Activated CD4-positive, alpha-beta T cell treated with anti-CD3 and anti-CD28 coated beads, Interleukin-2, amount 10 ng/mL, durations not matched to agents 7 days and 5 days (primary cell): ENCODE measurements at regions not wholly inside any gene's neighbourhood (a gene's known extent, or its start where the extent isn't known, plus 50 kb on each side); places are given as distances from the start of the nearest gene placed in this dataset.

Experiments
- CTCF ChIA-PET: fragments of 350-600 bp; sonication (Branson Sonifier 250); formaldehyde crosslinking; loops from one replicate; lab custom pipeline; 2021; ENCODE audit warnings: antibody characterized with exemption; lab: Charles Lee
- POLR2A ChIA-PET: fragments of 350-600 bp; sonication (Branson Sonifier 250); formaldehyde crosslinking; loops from one replicate; lab custom pipeline; 2021; ENCODE audit warnings: antibody characterized with exemption; lab: Charles Lee
- DNase-seq: peaks from one replicate; pipeline ENCODE4 v3.0.0-alpha.2; 2020
- H3K27ac Mint-ChIP-seq: one replicate; pipeline ENCODE4 v1.8.0; 2021; ENCODE audit warnings: mild to moderate bottlenecking, moderate library complexity, mixed read lengths
- H3K27me3 Mint-ChIP-seq: one replicate; pipeline ENCODE4 v1.8.0; 2021; ENCODE audit warnings: mixed read lengths
- H3K36me3 Mint-ChIP-seq: one replicate; pipeline ENCODE4 v1.8.0; 2021; ENCODE audit warnings: low read depth, mixed read lengths
- H3K4me1 Mint-ChIP-seq: one replicate; pipeline ENCODE4 v1.8.0; 2021; ENCODE audit warnings: mixed read lengths
- H3K4me3 Mint-ChIP-seq: one replicate; pipeline ENCODE4 v1.8.0; 2021; ENCODE audit warnings: mild to moderate bottlenecking, moderate library complexity, mixed read lengths
- H3K9me3 Mint-ChIP-seq: one replicate; pipeline ENCODE4 v1.8.0; 2021; ENCODE audit warnings: mixed read lengths

- DNase-seq: no peak
- Mint-ChIP-seq H3K4me1 (peaks cover 7% of the 10 kb centered on the region), H3K4me3 (no peak overlapping the region), H3K9me3 (no peaks in the 10 kb centered on the region), H3K27me3 (no peaks in the 10 kb centered on the region), H3K27ac (no peak overlapping the region), H3K36me3 (no peaks in the 10 kb centered on the region)
- ChIA-PET CTCF (no interaction called here), POLR2A (no interaction called here)
Measured at GRCh38 chr6:100261486-100261885, 203.2 kb downstream of the SIM1 start.

GRCh38 chr6:100260584-100260983 lies 204.1 kb downstream of the SIM1 start:
- ChIA-PET POLR2A (no interaction called here), CTCF (interaction anchor here (0.9 kb wide), 1 partner anchor 32 kb away, joined by 3 read pairs; no protein-coding TSS in a partner anchor)
- H3K9me3 Mint-ChIP-seq: no peaks in the 10 kb centered on the region

GRCh38 chr6:100259865-100260264 lies 204.9 kb downstream of the SIM1 start:
- DNase-seq: no peak
- Mint-ChIP-seq H3K9me3 (no peaks in the 10 kb centered on the region), H3K27me3 (peaks cover 3% of the 10 kb centered on the region), H3K36me3 (no peaks in the 10 kb centered on the region), H3K4me3 (no peak overlapping the region), H3K4me1 (peaks cover 7% of the 10 kb centered on the region), H3K27ac (no peak overlapping the region)
- ChIA-PET CTCF (no interaction called here), POLR2A (no interaction called here)

More at GRCh38 chr6:100260584-100260983, 204.1 kb downstream of the SIM1 start:
- Mint-ChIP-seq H3K36me3 (no peaks in the 10 kb centered on the region), H3K27ac (no peak overlapping the region), H3K4me3 (no peak overlapping the region), H3K4me1 (peaks cover 7% of the 10 kb centered on the region), H3K27me3 (peaks cover 3% of the 10 kb centered on the region)
- DNase-seq: no peak

- Mint-ChIP-seq H3K36me3 (no peaks in the 10 kb centered on the region), H3K4me1 (peaks cover 7% of the 10 kb centered on the region), H3K9me3 (no peaks in the 10 kb centered on the region), H3K4me3 (no peak overlapping the region), H3K27me3 (peaks cover 3% of the 10 kb centered on the region), H3K27ac (no peak overlapping the region)
- CTCF ChIA-PET: no interaction called here
- POLR2A ChIA-PET: no interaction called here
- DNase-seq: no peak
Measured at GRCh38 chr6:100258752-100259151, 206.0 kb downstream of the SIM1 start.

GRCh38 chr6:100257793-100258395 lies 206.8 kb downstream of the SIM1 start:
- Mint-ChIP-seq H3K4me3 (no peak overlapping the region), H3K27me3 (peaks cover 3% of the 10 kb centered on the region), H3K27ac (no peak overlapping the region), H3K36me3 (no peaks in the 10 kb centered on the region), H3K4me1 (peaks cover 7% of the 10 kb centered on the region), H3K9me3 (no peaks in the 10 kb centered on the region)
- no peak for DNase-seq
- POLR2A ChIA-PET: no interaction called here
- CTCF ChIA-PET: interaction anchor here (1.5 kb wide), 1 partner anchor 11 kb away, joined by 4 read pairs; no protein-coding TSS in a partner anchor

GRCh38 chr6:100255701-100256100 lies 209.0 kb downstream of the SIM1 start:
- H3K27me3 Mint-ChIP-seq: peaks cover 3% of the 10 kb centered on the region
- H3K4me1 Mint-ChIP-seq: peaks cover 7% of the 10 kb centered on the region
- ChIA-PET POLR2A (no interaction called here), CTCF (no interaction called here)
- no peaks in the 10 kb centered on the region for H3K36me3 Mint-ChIP-seq
- H3K27ac Mint-ChIP-seq: no peak overlapping the region
- DNase-seq: no peak
- no peaks in the 10 kb centered on the region for H3K9me3 Mint-ChIP-seq
- no peak overlapping the region for H3K4me3 Mint-ChIP-seq

GRCh38 chr6:100247123-100247522 lies 217.6 kb downstream of the SIM1 start:
- no peaks in the 10 kb centered on the region for H3K4me1 Mint-ChIP-seq
- no peaks in the 10 kb centered on the region for H3K36me3 Mint-ChIP-seq
- ChIA-PET CTCF (interaction anchor here (2.2 kb wide), 1 partner anchor 10 kb away, joined by 4 read pairs; no protein-coding TSS in a partner anchor), POLR2A (no interaction called here)
- H3K27ac Mint-ChIP-seq: no peak overlapping the region
- H3K27me3 Mint-ChIP-seq: peaks cover 3% of the 10 kb centered on the region
- DNase-seq: no peak
- no peak overlapping the region for H3K4me3 Mint-ChIP-seq
- H3K9me3 Mint-ChIP-seq: no peaks in the 10 kb centered on the region

GRCh38 chr6:100246206-100246605 lies 218.5 kb downstream of the SIM1 start:
- Mint-ChIP-seq H3K4me1 (no peaks in the 10 kb centered on the region), H3K27ac (no peak overlapping the region), H3K4me3 (no peak overlapping the region), H3K9me3 (no peaks in the 10 kb centered on the region), H3K36me3 (no peaks in the 10 kb centered on the region), H3K27me3 (peaks cover 3% of the 10 kb centered on the region)
- DNase-seq: no peak
- POLR2A ChIA-PET: no interaction called here
- CTCF ChIA-PET: interaction anchor here (2.2 kb wide), 1 partner anchor 11 kb away, joined by 4 read pairs; no protein-coding TSS in a partner anchor

GRCh38 chr6:100240798-100241197 lies 223.9 kb downstream of the SIM1 start:
- Mint-ChIP-seq H3K27me3 (peaks cover 4% of the 10 kb centered on the region), H3K4me3 (no peak overlapping the region), H3K4me1 (no peaks in the 10 kb centered on the region), H3K27ac (no peak overlapping the region), H3K36me3 (no peaks in the 10 kb centered on the region), H3K9me3 (no peaks in the 10 kb centered on the region)
- ChIA-PET CTCF (no interaction called here), POLR2A (no interaction called here)
- no peak for DNase-seq

- Mint-ChIP-seq H3K4me1 (no peaks in the 10 kb centered on the region), H3K4me3 (no peak overlapping the region), H3K9me3 (no peaks in the 10 kb centered on the region), H3K36me3 (no peaks in the 10 kb centered on the region), H3K27me3 (peaks cover 6% of the 10 kb centered on the region), H3K27ac (no peak overlapping the region)
- ChIA-PET POLR2A (no interaction called here), CTCF (no interaction called here)
- DNase-seq: no peak
Measured at GRCh38 chr6:100237821-100238220, 226.9 kb downstream of the SIM1 start.

- Mint-ChIP-seq H3K36me3 (no peaks in the 10 kb centered on the region), H3K4me3 (no peak overlapping the region), H3K9me3 (no peaks in the 10 kb centered on the region), H3K27ac (no peak overlapping the region), H3K4me1 (no peaks in the 10 kb centered on the region), H3K27me3 (peaks cover 6% of the 10 kb centered on the region)
- POLR2A ChIA-PET: no interaction called here
- CTCF ChIA-PET: no interaction called here
- no peak for DNase-seq
Measured at GRCh38 chr6:100236389-100236788, 228.3 kb downstream of the SIM1 start.

GRCh38 chr6:100235631-100236030 lies 229.1 kb downstream of the SIM1 start:
- Mint-ChIP-seq H3K27ac (no peak overlapping the region), H3K4me1 (no peaks in the 10 kb centered on the region), H3K27me3 (peaks cover 6% of the 10 kb centered on the region), H3K4me3 (no peak overlapping the region), H3K9me3 (no peaks in the 10 kb centered on the region), H3K36me3 (no peaks in the 10 kb centered on the region)
- no peak for DNase-seq
- CTCF ChIA-PET: no interaction called here
- POLR2A ChIA-PET: no interaction called here

- ChIA-PET POLR2A (no interaction called here), CTCF (no interaction called here)
- H3K4me3 Mint-ChIP-seq: no peak overlapping the region
- H3K9me3 Mint-ChIP-seq: no peaks in the 10 kb centered on the region
- no peaks in the 10 kb centered on the region for H3K4me1 Mint-ChIP-seq
- H3K36me3 Mint-ChIP-seq: no peaks in the 10 kb centered on the region
- peaks cover 11% of the 10 kb centered on the region for H3K27me3 Mint-ChIP-seq
- H3K27ac Mint-ChIP-seq: no peak overlapping the region
- no peak for DNase-seq
Measured at GRCh38 chr6:100234625-100235024, 230.1 kb downstream of the SIM1 start.
